HS-27A (cell line): ENCODE measurements at regions not wholly inside any gene's neighbourhood (a gene's known extent, or its start where the extent isn't known, plus 50 kb on each side); places are given as distances from the start of the nearest gene placed in this dataset.

Experiments
- DNase-seq: peaks from one replicate; pipeline ENCODE4 v3.0.0-alpha.2; 2012; ENCODE audit warnings: low read depth, missing footprints

DNA sequence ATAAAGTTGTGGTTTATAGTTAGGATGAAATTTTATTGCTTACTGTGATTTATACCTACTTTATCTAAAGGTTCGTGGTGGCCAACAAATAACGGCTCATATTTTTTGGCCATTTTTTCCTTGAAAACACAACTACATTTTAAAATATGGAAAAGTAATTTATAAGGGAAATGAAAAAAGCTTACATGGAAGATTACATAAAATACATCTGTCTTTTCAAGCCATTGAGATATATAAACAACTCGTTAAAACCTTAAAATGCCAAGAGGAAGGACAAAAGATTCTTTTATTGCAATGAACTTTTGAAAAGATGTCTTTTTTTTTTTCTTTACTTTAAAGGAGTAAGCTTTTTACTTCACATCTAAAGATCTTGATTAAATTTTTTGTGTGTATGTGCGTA is 55.4 kb upstream of the EYA4 start:
- no peak for DNase-seq

DNA sequence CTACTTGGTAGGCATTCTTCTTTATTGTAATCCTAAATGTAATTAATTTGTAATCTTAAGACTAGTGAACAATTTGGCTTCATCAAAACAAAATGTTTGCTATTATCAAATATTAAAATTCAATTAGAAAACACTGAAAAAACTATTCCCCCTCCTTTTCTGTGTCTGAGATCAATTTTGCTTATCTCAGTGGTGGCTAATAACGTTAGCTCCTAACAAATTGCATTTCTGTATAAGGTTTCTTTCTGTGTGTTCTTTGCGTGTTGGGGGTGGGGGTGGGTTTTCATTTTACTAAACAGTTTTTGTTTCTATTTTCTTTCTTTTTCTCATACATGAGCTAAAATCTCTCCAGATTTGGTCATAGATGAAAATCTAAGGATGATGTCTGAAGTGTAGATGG is 54.0 kb upstream of the EYA4 start:
- DNase-seq = no peak

DNA sequence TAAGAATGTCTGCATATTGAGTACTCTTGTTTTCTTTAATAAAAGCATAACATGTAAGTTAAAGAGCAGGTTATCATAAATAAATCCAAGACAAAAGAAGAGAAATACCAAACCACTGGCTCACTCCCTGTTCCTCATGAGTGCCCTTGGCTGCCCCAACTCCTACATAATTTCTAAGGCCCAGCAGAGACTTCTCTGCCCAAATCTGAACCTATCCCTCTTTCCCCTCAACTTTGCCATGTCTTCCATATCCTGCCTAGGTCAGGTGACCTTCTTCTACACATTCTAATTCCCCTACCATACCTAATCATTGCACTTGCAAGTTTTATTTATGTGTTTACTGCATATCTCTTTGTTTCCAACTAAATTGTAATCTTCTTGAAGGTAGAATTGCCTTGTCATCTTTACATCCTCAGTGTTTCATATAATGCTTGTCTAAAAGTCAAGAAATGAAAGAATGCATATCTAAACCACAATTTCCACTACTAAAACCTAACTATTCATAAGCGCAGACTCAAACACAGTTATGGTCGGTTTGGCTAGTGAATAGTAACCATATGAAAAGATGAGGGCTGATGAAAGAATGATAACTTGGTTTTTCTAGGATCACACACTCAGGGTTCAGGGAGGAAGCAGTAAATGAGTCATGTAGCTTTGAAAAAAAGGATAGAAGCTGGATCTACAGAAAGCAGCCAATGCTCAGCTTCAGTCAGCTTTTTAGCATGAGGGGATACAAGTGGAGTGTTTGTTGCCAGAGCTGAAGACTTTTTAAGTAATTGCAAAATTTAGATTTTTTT is 53.3 kb upstream of the EYA4 start:
- no peak for DNase-seq

DNA sequence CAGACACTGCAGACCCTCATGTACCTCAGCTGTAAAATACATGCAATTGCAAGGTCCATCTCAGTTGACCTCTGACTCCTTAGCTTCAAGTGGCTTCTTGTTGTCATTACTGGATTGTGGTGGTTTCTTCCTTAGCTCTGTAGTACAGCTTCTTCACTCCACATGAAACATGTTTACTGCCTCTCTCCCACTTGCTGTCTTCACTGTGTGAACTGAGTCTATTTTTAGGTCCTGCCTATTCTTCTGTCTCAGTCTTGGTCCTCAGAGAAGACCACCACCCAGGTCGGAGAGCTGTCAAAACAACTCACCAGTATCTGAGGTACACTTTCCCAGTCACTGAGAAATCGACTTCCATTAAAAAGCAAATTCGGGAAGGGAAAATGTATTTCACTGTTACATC is 50.2 kb upstream of the EYA4 start:
- DNase-seq = no peak

- DNase-seq = no peak
Observed at GRCh38 chr6:133191323-133191722, 49.8 kb upstream of the EYA4 start.
